COLO668 (cell line): ENCODE measurements at regions not wholly inside any gene's neighbourhood (a gene's known extent, or its start where the extent isn't known, plus 50 kb on each side); places are given as distances from the start of the nearest gene placed in this dataset.

Source experiments
- DNase-seq: peaks from one replicate; lab custom pipeline; 2025; ENCODE audit not compliant: unreplicated experiment; lab: John Stamatoyannopoulos, UW

GRCh38 chr13:72384186-72384823, 343.1 kb downstream of the MZT1 start:
- no peak for DNase-seq

DNA sequence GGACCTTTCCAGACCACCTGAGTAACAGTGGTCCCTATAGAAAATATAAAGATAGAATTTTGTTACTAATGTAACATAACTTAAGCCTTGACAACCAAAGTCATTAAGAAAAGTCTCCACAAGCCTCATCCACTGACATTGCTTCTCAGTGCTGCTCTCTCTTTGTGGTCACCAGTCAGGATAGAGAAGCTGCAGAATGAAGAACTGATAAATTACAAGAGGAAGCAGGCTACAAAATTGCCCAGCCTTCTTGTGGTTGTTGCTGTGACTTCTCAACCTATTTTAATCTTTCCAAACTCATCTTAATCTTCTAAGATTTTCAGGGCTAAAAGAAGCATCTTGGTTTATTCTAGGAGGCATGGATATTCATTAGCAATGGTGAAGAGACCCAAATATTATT, 343.8 kb downstream of the MZT1 start:
- no peak for DNase-seq

DNA sequence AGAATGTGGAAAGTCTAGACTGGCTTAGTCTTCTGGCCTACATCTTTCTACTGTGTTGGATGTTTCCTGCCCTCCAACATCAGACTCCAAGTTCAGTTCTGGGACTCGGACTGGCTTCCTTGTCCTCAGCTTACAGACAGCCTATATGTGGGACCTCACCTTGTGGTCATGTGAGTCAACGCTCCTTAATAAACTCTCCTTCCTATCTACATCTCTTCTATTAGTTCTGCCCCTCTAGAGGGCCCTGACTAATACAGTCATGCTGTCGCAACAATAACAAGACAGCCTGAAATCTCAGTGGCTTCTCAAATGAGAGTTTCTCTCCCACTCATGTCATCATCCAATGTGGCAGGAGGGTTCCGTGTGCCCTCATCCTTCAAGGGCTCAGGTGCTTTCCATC, 347.8 kb downstream of the MZT1 start:
- no peak for DNase-seq

DNA sequence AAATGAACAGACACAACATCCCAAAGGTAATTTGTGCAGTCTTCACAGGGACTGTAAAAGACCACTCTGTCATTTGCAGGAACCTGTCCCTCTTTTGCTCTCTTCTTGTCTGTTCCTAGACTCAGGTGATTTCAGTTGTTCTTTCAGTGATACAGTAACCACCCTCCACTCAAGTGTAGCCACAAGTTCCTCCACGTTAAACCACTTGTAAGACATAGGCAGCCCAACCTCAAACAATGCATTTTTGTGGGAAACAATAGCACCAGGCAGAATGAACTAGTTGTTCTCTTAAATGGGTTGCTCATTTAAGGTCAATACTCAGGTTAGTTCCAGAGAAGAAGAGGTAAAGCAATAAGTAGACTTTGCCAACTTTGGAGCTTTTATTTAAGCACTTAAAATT, 359.4 kb downstream of the MZT1 start:
- DNase-seq = no peak

GRCh38 chr13:72346716-72347115, 380.7 kb downstream of the MZT1 start:
- DNase-seq = no peak

GRCh38 chr13:72342364-72342763, 385.1 kb downstream of the MZT1 start:
- no peak for DNase-seq

GRCh38 chr13:72341904-72342303, 385.5 kb downstream of the MZT1 start:
- no peak for DNase-seq

DNA sequence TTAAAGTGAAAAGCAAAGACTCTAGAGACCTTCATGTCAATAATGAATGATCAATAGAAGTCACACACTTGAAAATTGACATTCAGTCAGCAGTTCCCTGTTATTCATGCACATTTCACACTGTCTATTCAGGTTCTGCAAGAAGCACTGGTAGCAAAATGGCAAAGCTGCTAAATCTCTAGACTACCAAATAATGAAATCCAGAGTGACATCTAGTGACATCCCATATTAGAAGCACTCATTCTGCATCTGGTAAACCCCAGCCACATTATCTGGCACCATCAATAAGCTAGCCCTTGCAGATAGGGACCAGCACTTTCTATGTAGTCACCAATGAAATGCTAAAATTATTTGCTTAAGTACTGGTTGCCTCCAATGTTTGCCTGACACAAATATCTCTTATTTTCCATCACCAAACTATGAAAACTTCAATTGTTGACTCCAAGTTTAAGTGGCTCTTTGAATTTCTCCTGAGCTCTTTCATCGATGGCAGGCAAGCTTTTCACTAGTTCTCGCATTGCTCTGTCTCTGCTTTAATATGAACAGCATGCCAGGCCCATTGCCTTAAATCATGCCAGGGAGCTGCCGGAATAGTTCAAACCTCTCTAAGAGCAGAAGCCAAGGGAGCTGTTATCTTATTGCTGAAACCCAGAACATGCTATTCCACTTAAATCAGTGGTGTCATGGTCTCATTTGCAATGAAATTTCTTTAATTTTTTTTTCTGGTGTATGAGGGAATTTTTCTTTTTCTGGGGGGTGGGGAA, 409.9 kb downstream of the MZT1 start:
- DNase-seq = no peak

DNA sequence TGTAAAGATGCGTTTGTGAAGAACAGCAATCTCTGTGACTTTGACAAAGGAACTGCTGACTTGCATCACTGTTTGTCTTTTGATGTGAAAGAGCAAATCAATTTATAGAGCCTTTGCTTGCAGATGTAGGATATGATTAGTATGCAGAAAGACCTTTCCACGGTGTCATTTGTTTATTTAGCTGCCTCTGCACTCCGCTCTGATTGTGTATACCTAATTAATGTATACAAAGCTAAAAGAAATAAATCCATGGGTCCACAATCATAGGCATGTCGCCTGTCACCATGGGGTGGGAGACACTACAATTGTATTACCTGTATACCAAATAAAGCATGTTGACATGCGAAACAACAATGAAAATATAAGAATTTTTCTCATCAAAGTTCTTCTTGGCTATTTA, 410.7 kb downstream of the MZT1 start:
- peak; percentile 59 for DNase-seq

GRCh38 chr13:72315312-72315711, 412.1 kb downstream of the MZT1 start:
- no peak for DNase-seq

GRCh38 chr13:72314210-72314609, 413.2 kb downstream of the MZT1 start:
- no peak for DNase-seq

DNA sequence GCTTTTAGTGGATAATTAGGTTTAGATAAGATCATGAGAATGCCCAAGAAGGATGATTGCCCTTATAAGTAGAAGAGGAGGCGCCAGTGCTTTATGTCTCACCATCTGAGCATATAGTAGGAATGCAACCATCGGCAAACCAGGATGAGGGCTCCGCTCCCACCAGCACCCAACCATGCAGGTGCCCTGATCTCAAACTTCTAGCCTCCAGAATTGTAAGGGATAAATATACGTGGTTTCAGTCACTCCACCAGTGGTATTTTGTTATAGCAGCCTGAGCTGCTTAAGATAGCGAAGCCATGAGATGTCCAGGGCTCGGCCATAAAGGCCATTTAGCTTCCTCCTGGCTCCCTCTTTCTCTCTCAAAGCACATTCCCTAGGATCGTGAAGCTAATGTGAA, 413.9 kb downstream of the MZT1 start:
- no peak for DNase-seq

DNA sequence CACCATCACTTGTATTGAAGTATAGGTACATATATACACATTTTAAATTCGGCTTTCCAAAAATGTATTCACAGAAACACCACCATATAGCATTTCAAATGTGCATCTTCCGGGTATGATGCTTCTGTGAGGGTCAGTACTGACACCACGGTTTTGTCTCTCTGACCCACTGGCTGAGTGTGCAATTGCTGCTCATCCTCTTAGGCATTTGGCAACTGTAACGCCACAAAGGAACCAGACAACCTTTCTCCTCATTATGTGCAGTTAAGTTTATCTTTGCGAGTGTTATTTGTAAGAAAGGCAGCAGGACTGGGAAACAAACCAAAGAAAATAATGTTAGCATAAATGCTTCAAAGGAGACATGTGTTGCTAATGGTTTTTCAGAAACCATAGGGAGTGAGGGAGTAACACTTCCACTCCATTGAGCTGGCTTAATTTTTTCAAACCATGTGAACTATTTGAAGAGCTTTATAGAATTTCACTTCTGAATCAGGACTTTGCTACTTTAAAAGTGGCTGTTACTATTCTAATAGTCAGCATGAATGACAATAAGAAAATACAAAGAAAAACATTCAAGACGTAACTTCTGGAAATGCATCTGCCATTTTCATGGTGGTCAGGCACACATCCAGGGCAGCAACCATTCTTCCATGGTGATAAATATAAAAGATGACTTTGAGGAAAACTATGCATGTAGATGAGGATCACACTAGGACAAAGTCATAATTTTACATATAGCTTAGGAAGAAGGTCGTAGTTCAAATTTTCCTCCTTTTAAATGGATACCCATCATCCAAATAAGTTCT, 423.3 kb downstream of the MZT1 start:
- no peak for DNase-seq

DNA sequence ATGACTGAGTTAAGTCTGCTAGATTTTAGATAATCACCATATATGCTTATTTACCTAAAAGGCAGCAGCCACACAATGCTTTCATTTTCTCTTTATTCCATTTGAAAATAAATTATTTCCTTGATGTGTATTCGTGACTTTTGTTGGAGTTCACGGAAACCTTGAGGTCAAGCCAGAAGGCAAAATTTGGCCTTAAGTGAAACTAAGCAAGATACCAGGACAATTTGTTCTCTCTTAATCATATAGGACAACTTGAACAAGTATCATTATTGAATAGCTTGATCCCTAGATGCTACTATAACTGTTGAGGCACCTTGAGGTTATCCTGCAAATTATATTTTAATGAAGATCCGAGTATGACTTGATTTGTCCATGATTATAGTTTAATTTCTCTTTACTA, 429.2 kb upstream of the DACH1 start:
- no peak for DNase-seq

- no peak for DNase-seq
Observed at GRCh38 chr13:72295153-72295552, 428.1 kb upstream of the DACH1 start.

- no peak for DNase-seq
Observed at GRCh38 chr13:72293206-72293605, 426.2 kb upstream of the DACH1 start.

GRCh38 chr13:72290962-72291681, 424.1 kb upstream of the DACH1 start:
- DNase-seq = no peak

GRCh38 chr13:72286421-72286820, 419.4 kb upstream of the DACH1 start:
- DNase-seq = no peak

DNA sequence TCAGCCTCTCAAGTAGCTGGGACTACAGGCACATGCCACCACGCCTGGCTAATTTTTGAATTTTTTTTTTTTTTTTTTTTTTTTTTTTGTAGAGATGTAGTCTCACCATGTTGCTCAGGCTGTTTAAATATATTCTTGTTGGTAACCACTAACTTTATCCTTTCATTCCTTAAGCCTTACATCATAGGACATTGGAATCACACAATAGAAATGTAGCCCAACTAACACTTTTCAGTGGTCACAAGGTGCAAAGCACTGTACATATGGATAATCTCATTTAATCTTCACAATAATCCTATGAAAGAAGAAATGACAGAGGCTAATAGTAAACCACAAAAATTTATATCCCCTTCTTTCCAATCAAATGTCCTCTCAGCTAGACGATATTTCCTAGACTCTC, 417.8 kb upstream of the DACH1 start:
- no peak for DNase-seq

GRCh38 chr13:72261732-72262131, 394.7 kb upstream of the DACH1 start:
- no peak for DNase-seq

- no peak for DNase-seq
Observed at GRCh38 chr13:72259528-72259927, 392.5 kb upstream of the DACH1 start.
